Lung (tissue), 11 donors: ENCODE measurements at regions not wholly inside any gene's neighbourhood (a gene's known extent, or its start where the extent isn't known, plus 50 kb on each side); places are given as distances from the start of the nearest gene placed in this dataset.

ENCODE experiments used
- ATAC-seq: fragments of 200-7000 bp; cut with Tn5 transposase; one replicate; pipeline ENCODE4 v1.9.1; 2020; ENCODE audit warnings: moderate number of reproducible peaks; ENCODE audit not compliant: insufficient read depth, low FRiP score
- DNase-seq, 3 donors: peaks; one replicate each; pipeline ENCODE4 v3.0.0-alpha.2; 2013 to 2017
- H3K27ac ChIP-seq, 2 donors: one replicate each; pipeline ENCODE4 v1.5.1; 2013; ENCODE audit warnings: mild to moderate bottlenecking in 2 of 2, moderate library complexity in 2 of 2, control low read depth in 1 of 2, inconsistent platforms in 1 of 2, low read depth in 1 of 2, low read length in 1 of 2
- H3K27me3 ChIP-seq, 3 donors: one replicate each; pipeline ENCODE4 v1.5.1; 2013; ENCODE audit warnings: low read length in 2 of 3; ENCODE audit not compliant: control insufficient read depth in 3 of 3, insufficient read depth in 3 of 3
- H3K36me3 ChIP-seq, 4 donors: one replicate each; pipeline ENCODE4 v1.5.1; 2013; ENCODE audit warnings: low read length in 4 of 4, mild to moderate bottlenecking in 1 of 4, moderate library complexity in 1 of 4; ENCODE audit not compliant: control insufficient read depth in 4 of 4, insufficient read depth in 4 of 4
- H3K4me1 ChIP-seq, 5 donors: one replicate each; pipeline ENCODE4 v1.5.1; 2013; ENCODE audit warnings: low read length in 5 of 5, mild to moderate bottlenecking in 2 of 5, moderate library complexity in 1 of 5; ENCODE audit not compliant: control insufficient read depth in 5 of 5, insufficient read depth in 5 of 5
- H3K4me3 ChIP-seq: one replicate; pipeline ENCODE4 v1.5.1; 2013; ENCODE audit warnings: mild to moderate bottlenecking, control low read depth, moderate library complexity
- H3K9ac ChIP-seq, 2 donors: one replicate each; pipeline ENCODE4 v1.5.1; 2013; ENCODE audit warnings: low read length in 2 of 2, control low read depth in 1 of 2; ENCODE audit not compliant: insufficient read depth in 1 of 2
- H3K9me3 ChIP-seq, 4 donors: one replicate each; pipeline ENCODE4 v1.5.1; 2013; ENCODE audit warnings: low read length in 3 of 4, mild to moderate bottlenecking in 1 of 4, moderate library complexity in 1 of 4; ENCODE audit not compliant: control insufficient read depth in 4 of 4, insufficient read depth in 3 of 4
- WGBS, 2 donors: extraction: QIAGEN DNeasy Blood & Tissue Kit; methylation state at CpG; one replicate each; pipeline ENCODE4 v1.1.7; 2013; 5-methylcytosine and 5-hydroxymethylcytosine counted together
- TF ChIP-seq, protein P1 (sequence below): IDR thresholded peaks from 2 replicates; pipeline ENCODE4 v1.5.1; 2012; ENCODE audit warnings: mild to moderate bottlenecking; ENCODE audit errors: control extremely low read depth, extremely low read depth
- donor health status: control.
- donor health status: control.
- donor health status: Bipolar disorder and iron deficiency.
- donor health status: healthy.
- donor health status: DM: yes; HTN: yes; CAD: no.

GRCh38 chr6:50437901-50438300 is 275.4 kb upstream of the TFAP2D start:
- Histone ChIP-seq H3K9me3 (no peaks in the 10 kb centered on the region), H3K36me3 (no peaks in the 10 kb centered on the region), H3K4me1 (no peaks in the 10 kb centered on the region), H3K9ac (no peak overlapping the region), H3K27ac (no peak overlapping the region), H3K27me3 (no peaks in the 10 kb centered on the region), H3K4me3 (no peak overlapping the region)
- DNase-seq, result no peak
- 65 to 70% methylated on average over 1 of the region's 1 CpG for WGBS, 2 donors
- TF ChIP-seq, protein P1, sequence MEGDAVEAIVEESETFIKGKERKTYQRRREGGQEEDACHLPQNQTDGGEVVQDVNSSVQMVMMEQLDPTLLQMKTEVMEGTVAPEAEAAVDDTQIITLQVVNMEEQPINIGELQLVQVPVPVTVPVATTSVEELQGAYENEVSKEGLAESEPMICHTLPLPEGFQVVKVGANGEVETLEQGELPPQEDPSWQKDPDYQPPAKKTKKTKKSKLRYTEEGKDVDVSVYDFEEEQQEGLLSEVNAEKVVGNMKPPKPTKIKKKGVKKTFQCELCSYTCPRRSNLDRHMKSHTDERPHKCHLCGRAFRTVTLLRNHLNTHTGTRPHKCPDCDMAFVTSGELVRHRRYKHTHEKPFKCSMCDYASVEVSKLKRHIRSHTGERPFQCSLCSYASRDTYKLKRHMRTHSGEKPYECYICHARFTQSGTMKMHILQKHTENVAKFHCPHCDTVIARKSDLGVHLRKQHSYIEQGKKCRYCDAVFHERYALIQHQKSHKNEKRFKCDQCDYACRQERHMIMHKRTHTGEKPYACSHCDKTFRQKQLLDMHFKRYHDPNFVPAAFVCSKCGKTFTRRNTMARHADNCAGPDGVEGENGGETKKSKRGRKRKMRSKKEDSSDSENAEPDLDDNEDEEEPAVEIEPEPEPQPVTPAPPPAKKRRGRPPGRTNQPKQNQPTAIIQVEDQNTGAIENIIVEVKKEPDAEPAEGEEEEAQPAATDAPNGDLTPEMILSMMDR, result no peak
- ATAC-seq, result no peak

- Histone ChIP-seq H3K9me3 (no peaks in the 10 kb centered on the region), H3K9ac (no peak overlapping the region), H3K27ac (no peak overlapping the region), H3K4me1 (no peaks in the 10 kb centered on the region), H3K27me3 (no peaks in the 10 kb centered on the region), H3K4me3 (no peak overlapping the region), H3K36me3 (no peaks in the 10 kb centered on the region)
- ATAC-seq (no peak), DNase-seq (no peak)
- WGBS, 2 donors, result 91 to 92% methylated on average over 4 of the region's 4 CpGs
- TF ChIP-seq, protein P1, result no peak
Measured at GRCh38 chr6:50442531-50443040, 270.7 kb upstream of the TFAP2D start.

GRCh38 chr6:50443144-50443543 is 270.2 kb upstream of the TFAP2D start:
- H3K27me3 ChIP-seq, result no peaks in the 10 kb centered on the region
- H3K27ac ChIP-seq, result no peak overlapping the region
- no peak overlapping the region for H3K9ac ChIP-seq
- no peaks in the 10 kb centered on the region for H3K9me3 ChIP-seq
- H3K4me1 ChIP-seq, result no peaks in the 10 kb centered on the region
- ATAC-seq (no peak), DNase-seq (no peak)
- no peaks in the 10 kb centered on the region for H3K36me3 ChIP-seq
- no peak overlapping the region for H3K4me3 ChIP-seq
- TF ChIP-seq, protein P1, result no peak
- 87% methylated on average over 3 of the region's 3 CpGs for WGBS, 2 donors

GRCh38 chr6:50449128-50449527 is 264.2 kb upstream of the TFAP2D start:
- no peak for DNase-seq
- Histone ChIP-seq H3K9me3 (no peaks in the 10 kb centered on the region), H3K27ac (no peak overlapping the region), H3K36me3 (no peaks in the 10 kb centered on the region), H3K4me1 (no peaks in the 10 kb centered on the region), H3K27me3 (peaks cover 0 to 7% (median 0%) of the 10 kb centered on the region in 3 donors), H3K4me3 (no peak overlapping the region), H3K9ac (no peak overlapping the region)
- TF ChIP-seq, protein P1, result no peak
- ATAC-seq, result no peak
- WGBS, 2 donors, result 67 to 76% methylated on average over 2 of the region's 2 CpGs
